Lower lobe of right lung (tissue), 2 donors: ENCODE measurements at regions not wholly inside any gene's neighbourhood (a gene's known extent, or its start where the extent isn't known, plus 50 kb on each side); places are given as distances from the start of the nearest gene placed in this dataset. TPM values are rescaled to one million over a fixed set of nuclear protein-coding genes. Genes with fewer than 3 reads are reported as not detected.
"Not testable (repeated sequence)": the region's sequence is repeated elsewhere in the genome, so short reads cannot be mapped to it uniquely, and the experiment has no call there.

ENCODE experiments used
- ATAC-seq, 2 donors: fragments of 200-7000 bp; cut with Tn5 transposase; one replicate each; pipeline ENCODE4 v1.9.1; 2020 to 2022; ENCODE audit warnings: mild to moderate bottlenecking in 2 of 2, moderate library complexity in 2 of 2
- DNase-seq: peaks from one replicate; pipeline ENCODE4 v3.0.0-alpha.2; 2020
- H3K27ac ChIP-seq: fragments of 200-600 bp; one replicate; pipeline ENCODE4 v1.8.0; 2022
- H3K27me3 ChIP-seq: fragments of 200-600 bp; one replicate; pipeline ENCODE4 v1.8.0; 2022; ENCODE audit warnings: low read depth
- H3K36me3 ChIP-seq: fragments of 200-600 bp; one replicate; pipeline ENCODE4 v1.8.0; 2022; ENCODE audit warnings: mild to moderate bottlenecking
- H3K4me1 ChIP-seq: fragments of 200-600 bp; one replicate; pipeline ENCODE4 v1.8.0; 2022
- H3K4me3 ChIP-seq: fragments of 200-600 bp; one replicate; pipeline ENCODE4 v1.8.0; 2022; ENCODE audit warnings: mild to moderate bottlenecking
- H3K9me3 ChIP-seq: fragments of 200-600 bp; one replicate; pipeline ENCODE4 v1.8.0; 2022
- CTCF ChIP-seq: fragments of 200-600 bp; IDR thresholded peaks from one replicate; pipeline ENCODE4 v1.8.0; 2022; ENCODE audit warnings: antibody characterized with exemption, mild to moderate bottlenecking
- intact Hi-C: fragments of 100-400 bp; cut with DNase I; formaldehyde crosslinking; loops from one replicate; pipeline ENCODE4 v1.11.0; 2022
- microRNA-seq: library from miRNA; unstranded; fragments of <30 nt; microRNA quantifications from one replicate; pipeline ENCODE4 v1.2.0, GENCODE V29; 2020; ENCODE audit warnings: borderline number of aligned reads
- donor health status: DM: no; HTN: yes; CAD: no; lungs with severe emphysema.

- Histone ChIP-seq H3K36me3 (no peaks in the 10 kb centered on the region), H3K27me3 (no peaks in the 10 kb centered on the region), H3K9me3 (no peaks in the 10 kb centered on the region), H3K4me1 (no peaks in the 10 kb centered on the region), H3K4me3 (no peak overlapping the region), H3K27ac (no peak overlapping the region)
- ATAC-seq (no peak), DNase-seq (no peak)
- peak; percentile 53 for TF ChIP-seq CTCF
- intact Hi-C loops, result no loop called here
These were observed 65.5 kb upstream of the CHORDC1 start for GRCh38 chr11:90288212-90288821.

GRCh38 chr11:90286640-90287039, 63.8 kb upstream of the CHORDC1 start:
- Histone ChIP-seq H3K4me1 (no peaks in the 10 kb centered on the region), H3K9me3 (no peaks in the 10 kb centered on the region), H3K4me3 (no peak overlapping the region), H3K36me3 (no peaks in the 10 kb centered on the region), H3K27ac (no peak overlapping the region), H3K27me3 (no peaks in the 10 kb centered on the region)
- no peak for TF ChIP-seq CTCF
- no peak for ATAC-seq
- intact Hi-C loops, result no loop called here
- DNase-seq, result no peak

GRCh38 chr11:90284171-90284570, 61.3 kb upstream of the CHORDC1 start:
- no peak for TF ChIP-seq CTCF
- intact Hi-C loops, result no loop called here
- DNase-seq (no peak), ATAC-seq (no peak)
- H3K4me3 ChIP-seq, result no peak overlapping the region
- H3K27me3 ChIP-seq, result no peaks in the 10 kb centered on the region
- H3K4me1 ChIP-seq, result no peaks in the 10 kb centered on the region
- H3K27ac ChIP-seq, result no peak overlapping the region
- H3K36me3 ChIP-seq, result no peaks in the 10 kb centered on the region
- no peaks in the 10 kb centered on the region for H3K9me3 ChIP-seq

- ATAC-seq, H3K4me3 ChIP-seq, DNase-seq, intact Hi-C loops, H3K9me3 ChIP-seq, H3K27me3 ChIP-seq, H3K4me1 ChIP-seq, H3K36me3 ChIP-seq, H3K27ac ChIP-seq: not testable (repeated sequence)
These were observed 59.8 kb upstream of the CHORDC1 start for GRCh38 chr11:90282551-90283071.

GRCh38 chr11:90274362-90274761, 51.5 kb upstream of the CHORDC1 start:
- H3K27me3 ChIP-seq, result no peaks in the 10 kb centered on the region
- TF ChIP-seq CTCF, result no peak
- no peak for DNase-seq
- H3K4me3 ChIP-seq, result no peak overlapping the region
- no peak overlapping the region for H3K27ac ChIP-seq
- no peaks in the 10 kb centered on the region for H3K9me3 ChIP-seq
- ATAC-seq, result no peak
- intact Hi-C loops, result no loop called here
- H3K4me1 ChIP-seq, result no peaks in the 10 kb centered on the region
- no peaks in the 10 kb centered on the region for H3K36me3 ChIP-seq

Small RNA genes in the stretch of these regions (microRNA-seq; reads per million reads assigned to microRNA genes)
- gene MIR1261 (not detected), gene MIR4490 (not detected)
